ENCODE measurements at regions not wholly inside any gene's neighbourhood (a gene's known extent, or its start where the extent isn't known, plus 50 kb on each side); places are given as distances from the start of the nearest gene placed in this dataset.

GRCh38 chr6:133583907-133584427, 304.9 kb upstream of the TCF21 start:
- Histone ChIP-seq H3K9me3 (ENCODE audit: control insufficient read depth in 2 of 2, insufficient read depth in 1 of 2, low read depth in 1 of 2, low read length in 1 of 2) (no peaks in the 10 kb centered on the region), H3K27me3 (ENCODE audit: control insufficient read depth in 1 of 2, insufficient read depth in 2 of 2, low read length in 2 of 2) (no peaks in the 10 kb centered on the region), H3K4me3 (ENCODE audit: low read depth in 1 of 2, low read length in 2 of 2) (no peak overlapping the region), H3K27ac (ENCODE audit: low read depth in 2 of 2, low read length in 1 of 2) (no peak overlapping the region), H3K4me1 (ENCODE audit: control insufficient read depth in 2 of 2, insufficient read depth in 2 of 2, low read length in 1 of 2) (no peaks in the 10 kb centered on the region), H3K36me3 (ENCODE audit: control insufficient read depth in 2 of 2, insufficient read depth in 2 of 2, low read length in 1 of 2) (no peaks in the 10 kb centered on the region)
- WGBS, 2 donors: 64 to 73% methylated on average over 4 of the region's 4 CpGs

GRCh38 chr6:133584823-133585222, 304.1 kb upstream of the TCF21 start:
- Histone ChIP-seq H3K4me3 (ENCODE audit: low read depth in 1 of 2, low read length in 2 of 2) (no peak overlapping the region), H3K4me1 (ENCODE audit: control insufficient read depth in 2 of 2, insufficient read depth in 2 of 2, low read length in 1 of 2) (no peaks in the 10 kb centered on the region), H3K27ac (ENCODE audit: low read depth in 2 of 2, low read length in 1 of 2) (no peak overlapping the region), H3K27me3 (ENCODE audit: control insufficient read depth in 1 of 2, insufficient read depth in 2 of 2, low read length in 2 of 2) (no peaks in the 10 kb centered on the region), H3K36me3 (ENCODE audit: control insufficient read depth in 2 of 2, insufficient read depth in 2 of 2, low read length in 1 of 2) (no peaks in the 10 kb centered on the region), H3K9me3 (ENCODE audit: control insufficient read depth in 2 of 2, insufficient read depth in 1 of 2, low read depth in 1 of 2, low read length in 1 of 2) (no peaks in the 10 kb centered on the region)
- WGBS, 2 donors: 41 to 50% methylated on average over 2 of the region's 2 CpGs

GRCh38 chr6:133585978-133586377, 302.9 kb upstream of the TCF21 start:
- no peak overlapping the region for H3K27ac ChIP-seq (ENCODE audit: low read depth in 2 of 2, low read length in 1 of 2)
- no peaks in the 10 kb centered on the region for H3K27me3 ChIP-seq (ENCODE audit: control insufficient read depth in 1 of 2, insufficient read depth in 2 of 2, low read length in 2 of 2)
- no peaks in the 10 kb centered on the region for H3K9me3 ChIP-seq (ENCODE audit: control insufficient read depth in 2 of 2, insufficient read depth in 1 of 2, low read depth in 1 of 2, low read length in 1 of 2)
- 68 to 76% methylated on average over 2 of the region's 2 CpGs for WGBS, 2 donors
- no peaks in the 10 kb centered on the region for H3K36me3 ChIP-seq (ENCODE audit: control insufficient read depth in 2 of 2, insufficient read depth in 2 of 2, low read length in 1 of 2)
- no peaks in the 10 kb centered on the region for H3K4me1 ChIP-seq (ENCODE audit: control insufficient read depth in 2 of 2, insufficient read depth in 2 of 2, low read length in 1 of 2)
- H3K4me3 ChIP-seq (ENCODE audit: low read depth in 1 of 2, low read length in 2 of 2): no peak overlapping the region

GRCh38 chr6:133587546-133588160, 301.3 kb upstream of the TCF21 start:
- WGBS, 2 donors: 66 to 72% methylated on average over 2 of the region's 2 CpGs
- Histone ChIP-seq H3K4me3 (ENCODE audit: low read depth in 1 of 2, low read length in 2 of 2) (no peak overlapping the region), H3K36me3 (ENCODE audit: control insufficient read depth in 2 of 2, insufficient read depth in 2 of 2, low read length in 1 of 2) (no peaks in the 10 kb centered on the region), H3K27me3 (ENCODE audit: control insufficient read depth in 1 of 2, insufficient read depth in 2 of 2, low read length in 2 of 2) (no peaks in the 10 kb centered on the region), H3K27ac (ENCODE audit: low read depth in 2 of 2, low read length in 1 of 2) (no peak overlapping the region), H3K9me3 (ENCODE audit: control insufficient read depth in 2 of 2, insufficient read depth in 1 of 2, low read depth in 1 of 2, low read length in 1 of 2) (no peaks in the 10 kb centered on the region), H3K4me1 (ENCODE audit: control insufficient read depth in 2 of 2, insufficient read depth in 2 of 2, low read length in 1 of 2) (no peaks in the 10 kb centered on the region)

GRCh38 chr6:133590196-133590595, 298.7 kb upstream of the TCF21 start:
- whole genome bisulfite sequencing, 2 donors: 51 to 55% methylated on average over 5 of the region's 5 CpGs
- Histone ChIP-seq H3K9me3 (ENCODE audit: control insufficient read depth in 2 of 2, insufficient read depth in 1 of 2, low read depth in 1 of 2, low read length in 1 of 2) (no peaks in the 10 kb centered on the region), H3K4me1 (ENCODE audit: control insufficient read depth in 2 of 2, insufficient read depth in 2 of 2, low read length in 1 of 2) (no peaks in the 10 kb centered on the region), H3K4me3 (ENCODE audit: low read depth in 1 of 2, low read length in 2 of 2) (no peak overlapping the region), H3K27ac (ENCODE audit: low read depth in 2 of 2, low read length in 1 of 2) (peak overlapping the region in 1 of 2 donors; percentile 61), H3K27me3 (ENCODE audit: control insufficient read depth in 1 of 2, insufficient read depth in 2 of 2, low read length in 2 of 2) (no peaks in the 10 kb centered on the region), H3K36me3 (ENCODE audit: control insufficient read depth in 2 of 2, insufficient read depth in 2 of 2, low read length in 1 of 2) (no peaks in the 10 kb centered on the region)

- Histone ChIP-seq H3K27me3 (ENCODE audit: control insufficient read depth in 1 of 2, insufficient read depth in 2 of 2, low read length in 2 of 2) (no peaks in the 10 kb centered on the region), H3K9me3 (ENCODE audit: control insufficient read depth in 2 of 2, insufficient read depth in 1 of 2, low read depth in 1 of 2, low read length in 1 of 2) (no peaks in the 10 kb centered on the region), H3K36me3 (ENCODE audit: control insufficient read depth in 2 of 2, insufficient read depth in 2 of 2, low read length in 1 of 2) (no peaks in the 10 kb centered on the region), H3K27ac (ENCODE audit: low read depth in 2 of 2, low read length in 1 of 2) (no peak overlapping the region), H3K4me1 (ENCODE audit: control insufficient read depth in 2 of 2, insufficient read depth in 2 of 2, low read length in 1 of 2) (no peaks in the 10 kb centered on the region), H3K4me3 (ENCODE audit: low read depth in 1 of 2, low read length in 2 of 2) (no peak overlapping the region)
- 42 to 66% methylated on average over 3 of the region's 3 CpGs for WGBS, 2 donors
Observed at GRCh38 chr6:133590814-133591213, 298.1 kb upstream of the TCF21 start.

- WGBS, 2 donors: 66 to 86% methylated on average over 1 of the region's 1 CpG
- Histone ChIP-seq H3K27ac (ENCODE audit: low read depth in 2 of 2, low read length in 1 of 2) (no peak overlapping the region), H3K4me3 (ENCODE audit: low read depth in 1 of 2, low read length in 2 of 2) (no peak overlapping the region), H3K9me3 (ENCODE audit: control insufficient read depth in 2 of 2, insufficient read depth in 1 of 2, low read depth in 1 of 2, low read length in 1 of 2) (no peaks in the 10 kb centered on the region), H3K36me3 (ENCODE audit: control insufficient read depth in 2 of 2, insufficient read depth in 2 of 2, low read length in 1 of 2) (no peaks in the 10 kb centered on the region), H3K27me3 (ENCODE audit: control insufficient read depth in 1 of 2, insufficient read depth in 2 of 2, low read length in 2 of 2) (no peaks in the 10 kb centered on the region), H3K4me1 (ENCODE audit: control insufficient read depth in 2 of 2, insufficient read depth in 2 of 2, low read length in 1 of 2) (no peaks in the 10 kb centered on the region)
Observed at GRCh38 chr6:133591275-133591674, 297.6 kb upstream of the TCF21 start.

- H3K4me3 ChIP-seq (ENCODE audit: low read depth in 1 of 2, low read length in 2 of 2): no peak overlapping the region
- H3K27me3 ChIP-seq (ENCODE audit: control insufficient read depth in 1 of 2, insufficient read depth in 2 of 2, low read length in 2 of 2): no peaks in the 10 kb centered on the region
- H3K36me3 ChIP-seq (ENCODE audit: control insufficient read depth in 2 of 2, insufficient read depth in 2 of 2, low read length in 1 of 2): no peaks in the 10 kb centered on the region
- WGBS, 2 donors: 64 to 71% methylated on average over 8 of the region's 8 CpGs
- no peaks in the 10 kb centered on the region for H3K4me1 ChIP-seq (ENCODE audit: control insufficient read depth in 2 of 2, insufficient read depth in 2 of 2, low read length in 1 of 2)
- H3K9me3 ChIP-seq (ENCODE audit: control insufficient read depth in 2 of 2, insufficient read depth in 1 of 2, low read depth in 1 of 2, low read length in 1 of 2): no peaks in the 10 kb centered on the region
- H3K27ac ChIP-seq (ENCODE audit: low read depth in 2 of 2, low read length in 1 of 2): no peak overlapping the region
Observed at GRCh38 chr6:133594652-133595110, 294.2 kb upstream of the TCF21 start.

GRCh38 chr6:133595111-133595761, 293.7 kb upstream of the TCF21 start:
- Histone ChIP-seq H3K9me3 (ENCODE audit: control insufficient read depth in 2 of 2, insufficient read depth in 1 of 2, low read depth in 1 of 2, low read length in 1 of 2) (no peaks in the 10 kb centered on the region), H3K4me3 (ENCODE audit: low read depth in 1 of 2, low read length in 2 of 2) (no peak overlapping the region), H3K27me3 (ENCODE audit: control insufficient read depth in 1 of 2, insufficient read depth in 2 of 2, low read length in 2 of 2) (no peaks in the 10 kb centered on the region), H3K4me1 (ENCODE audit: control insufficient read depth in 2 of 2, insufficient read depth in 2 of 2, low read length in 1 of 2) (no peaks in the 10 kb centered on the region), H3K27ac (ENCODE audit: low read depth in 2 of 2, low read length in 1 of 2) (no peak overlapping the region), H3K36me3 (ENCODE audit: control insufficient read depth in 2 of 2, insufficient read depth in 2 of 2, low read length in 1 of 2) (no peaks in the 10 kb centered on the region)
- WGBS, 2 donors: 40 to 51% methylated on average over 7 of the region's 7 CpGs

GRCh38 chr6:133606852-133607251, 282.1 kb upstream of the TCF21 start:
- H3K4me1 ChIP-seq (ENCODE audit: control insufficient read depth in 2 of 2, insufficient read depth in 2 of 2, low read length in 1 of 2): no peaks in the 10 kb centered on the region
- 72 to 77% methylated on average over 3 of the region's 3 CpGs for WGBS, 2 donors
- no peak overlapping the region for H3K27ac ChIP-seq (ENCODE audit: low read depth in 2 of 2, low read length in 1 of 2)
- no peaks in the 10 kb centered on the region for H3K36me3 ChIP-seq (ENCODE audit: control insufficient read depth in 2 of 2, insufficient read depth in 2 of 2, low read length in 1 of 2)
- no peaks in the 10 kb centered on the region for H3K27me3 ChIP-seq (ENCODE audit: control insufficient read depth in 1 of 2, insufficient read depth in 2 of 2, low read length in 2 of 2)
- H3K4me3 ChIP-seq (ENCODE audit: low read depth in 1 of 2, low read length in 2 of 2): no peak overlapping the region
- no peaks in the 10 kb centered on the region for H3K9me3 ChIP-seq (ENCODE audit: control insufficient read depth in 2 of 2, insufficient read depth in 1 of 2, low read depth in 1 of 2, low read length in 1 of 2)

Measured in esophagus (tissue), 2 donors.